HL-60 (cell line): ENCODE measurements at regions not wholly inside any gene's neighbourhood (a gene's known extent, or its start where the extent isn't known, plus 50 kb on each side); places are given as distances from the start of the nearest gene placed in this dataset.

Source experiments
- DNase-seq, 2 experiments: peaks; one replicate each; pipeline ENCODE4 v3.0.0-alpha.2; 2010 to 2020; ENCODE audit warnings: low read depth in 1 of 2, low spot score in 1 of 2
- H3K27ac ChIP-seq: fragments of 250-450 bp; sonication (Bioruptor Pico); replicated peaks from 2 replicates; pipeline ENCODE4 v1.5.1; 2020; ENCODE audit warnings: mild to moderate bottlenecking, moderate library complexity
- H3K27me3 ChIP-seq: fragments of 250-450 bp; sonication (Bioruptor Pico); 2 replicates; pipeline ENCODE4 v1.5.1; 2021; ENCODE audit warnings: mild to moderate bottlenecking, moderate library complexity; ENCODE audit not compliant: insufficient read depth, poor library complexity, severe bottlenecking
- H3K4me3 ChIP-seq: replicated peaks from 2 replicates; pipeline ENCODE4 v1.5.1; 2011; ENCODE audit warnings: mild to moderate bottlenecking, control low read depth, low read length; ENCODE audit not compliant: insufficient read depth
- CTCF ChIP-seq: IDR thresholded peaks from one replicate; pipeline ENCODE4 v1.5.1; 2011; ENCODE audit warnings: low read length, control low read depth, inconsistent platforms; ENCODE audit not compliant: insufficient read depth
- GABPA ChIP-seq: IDR thresholded peaks from 2 replicates; pipeline ENCODE4 v1.6.1; 2012; ENCODE audit warnings: low read depth
- POLR2AphosphoS5 ChIP-seq: IDR thresholded peaks from 2 replicates; pipeline ENCODE4 v1.6.1; 2012; ENCODE audit warnings: low read depth
- REST ChIP-seq: IDR thresholded peaks from 2 replicates; pipeline ENCODE4 v1.6.1; 2012; ENCODE audit warnings: low read depth; ENCODE audit not compliant: insufficient replicate concordance
- SPI1 ChIP-seq: IDR thresholded peaks from 2 replicates; pipeline ENCODE4 v1.6.1; 2012; ENCODE audit warnings: low read depth, mild to moderate bottlenecking, borderline replicate concordance

- H3K27me3 ChIP-seq, result no peaks in the 10 kb centered on the region
- TF ChIP-seq GABPA (no peak), SPI1 (no peak), POLR2AphosphoS5 (no peak), CTCF (no peak), REST (no peak)
- no peak overlapping the region for H3K4me3 ChIP-seq
- H3K27ac ChIP-seq, result no peak overlapping the region
- DNase-seq, result no peak
Measured at GRCh38 chr18:42474577-42474976, 519.5 kb downstream of the PIK3C3 start.

GRCh38 chr18:42475157-42475556 is 520.1 kb downstream of the PIK3C3 start:
- no peak for DNase-seq
- Histone ChIP-seq H3K27me3 (no peaks in the 10 kb centered on the region), H3K27ac (no peak overlapping the region), H3K4me3 (no peak overlapping the region)
- no peak for TF ChIP-seq SPI1
- TF ChIP-seq REST, result no peak
- TF ChIP-seq CTCF, result no peak
- TF ChIP-seq GABPA, result no peak
- TF ChIP-seq POLR2AphosphoS5, result no peak

- H3K27ac ChIP-seq, result no peak overlapping the region
- H3K27me3 ChIP-seq, result no peaks in the 10 kb centered on the region
- no peak for TF ChIP-seq GABPA
- no peak for TF ChIP-seq CTCF
- no peak for TF ChIP-seq SPI1
- TF ChIP-seq REST, result no peak
- TF ChIP-seq POLR2AphosphoS5, result no peak
- H3K4me3 ChIP-seq, result no peak overlapping the region
- DNase-seq, result no peak
Measured at GRCh38 chr18:42477267-42477666, 522.2 kb downstream of the PIK3C3 start.
